ENCODE measurements at regions not wholly inside any gene's neighbourhood (a gene's known extent, or its start where the extent isn't known, plus 50 kb on each side); places are given as distances from the start of the nearest gene placed in this dataset.

DNA sequence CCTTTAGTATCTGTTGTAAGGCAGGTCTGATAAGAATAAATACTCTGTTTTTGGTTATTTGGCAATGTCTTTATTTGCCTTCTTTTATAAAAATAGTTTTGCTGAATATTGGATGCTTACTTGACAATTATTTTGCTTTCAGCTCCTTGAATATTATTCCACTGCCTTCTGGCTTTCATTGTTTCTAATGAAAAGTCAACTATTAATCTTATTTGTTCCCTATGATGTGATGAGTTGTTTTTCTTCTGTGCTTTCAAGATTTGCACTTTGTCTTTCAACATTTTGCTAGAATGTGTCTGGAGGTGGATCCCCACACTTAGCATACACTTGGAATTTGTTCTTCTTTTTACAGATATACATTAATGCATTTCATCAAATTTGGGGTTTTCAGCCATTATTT, 203.8 kb upstream of the PTPRZ1 start:
- ATAC-seq (no peak), DNase-seq (no peak)
- Histone ChIP-seq H3K36me3 (no peaks in the 10 kb centered on the region), H3K9me3 (no peaks in the 10 kb centered on the region), H3K27me3 (no peaks in the 10 kb centered on the region), H3K4me1 (no peaks in the 10 kb centered on the region), H3K27ac (no peak overlapping the region), H3K4me3 (no peak overlapping the region)
- TF ChIP-seq, protein P1, sequence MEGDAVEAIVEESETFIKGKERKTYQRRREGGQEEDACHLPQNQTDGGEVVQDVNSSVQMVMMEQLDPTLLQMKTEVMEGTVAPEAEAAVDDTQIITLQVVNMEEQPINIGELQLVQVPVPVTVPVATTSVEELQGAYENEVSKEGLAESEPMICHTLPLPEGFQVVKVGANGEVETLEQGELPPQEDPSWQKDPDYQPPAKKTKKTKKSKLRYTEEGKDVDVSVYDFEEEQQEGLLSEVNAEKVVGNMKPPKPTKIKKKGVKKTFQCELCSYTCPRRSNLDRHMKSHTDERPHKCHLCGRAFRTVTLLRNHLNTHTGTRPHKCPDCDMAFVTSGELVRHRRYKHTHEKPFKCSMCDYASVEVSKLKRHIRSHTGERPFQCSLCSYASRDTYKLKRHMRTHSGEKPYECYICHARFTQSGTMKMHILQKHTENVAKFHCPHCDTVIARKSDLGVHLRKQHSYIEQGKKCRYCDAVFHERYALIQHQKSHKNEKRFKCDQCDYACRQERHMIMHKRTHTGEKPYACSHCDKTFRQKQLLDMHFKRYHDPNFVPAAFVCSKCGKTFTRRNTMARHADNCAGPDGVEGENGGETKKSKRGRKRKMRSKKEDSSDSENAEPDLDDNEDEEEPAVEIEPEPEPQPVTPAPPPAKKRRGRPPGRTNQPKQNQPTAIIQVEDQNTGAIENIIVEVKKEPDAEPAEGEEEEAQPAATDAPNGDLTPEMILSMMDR (IDR thresholded peaks at IDR 0.05) = no peak
- intact Hi-C loops (cut with DNase I) = no loop called here

DNA sequence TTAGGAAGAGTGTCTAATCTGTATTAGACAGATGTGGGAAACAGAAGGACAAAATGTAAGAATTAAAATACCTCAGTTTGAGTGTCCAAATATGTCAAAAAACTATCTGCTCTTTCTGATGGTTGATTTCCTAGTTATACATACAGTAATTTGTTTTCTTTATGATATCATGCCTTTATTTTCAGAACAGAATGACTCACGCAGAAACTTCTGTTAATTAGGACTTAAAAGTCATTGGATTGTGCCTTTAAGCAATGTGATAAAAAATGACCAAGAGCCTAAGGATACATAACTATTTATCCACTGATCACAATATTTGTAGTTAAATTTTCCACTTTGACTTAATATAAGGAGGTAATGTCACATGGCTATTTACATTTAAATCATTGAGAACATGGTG, 206.7 kb upstream of the PTPRZ1 start:
- TF ChIP-seq, protein P1 (IDR thresholded peaks at IDR 0.05) = no peak
- DNase-seq (no peak), ATAC-seq (no peak)
- Histone ChIP-seq H3K4me3 (no peak overlapping the region), H3K36me3 (no peaks in the 10 kb centered on the region), H3K9me3 (no peaks in the 10 kb centered on the region), H3K4me1 (no peaks in the 10 kb centered on the region), H3K27ac (no peak overlapping the region), H3K27me3 (no peaks in the 10 kb centered on the region)
- intact Hi-C loops (cut with DNase I) = no loop called here

DNA sequence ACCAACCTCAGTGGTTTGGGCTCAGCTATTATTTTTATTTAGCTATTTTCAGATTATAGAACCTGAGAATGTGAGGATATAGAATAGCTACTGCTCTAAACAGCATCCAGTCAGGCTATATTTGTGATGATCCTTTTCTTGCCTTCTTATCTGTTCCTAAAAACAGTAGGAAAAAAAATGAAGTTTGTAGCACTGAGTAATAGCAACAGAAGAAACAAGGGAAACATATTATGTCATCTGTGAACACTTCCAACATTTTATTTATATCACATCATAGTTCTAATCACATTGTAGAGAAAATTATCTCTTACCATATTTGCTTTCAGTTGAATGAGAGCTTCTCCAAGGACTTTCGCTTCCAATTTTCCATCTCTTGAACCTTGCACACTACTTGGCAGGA, 229.6 kb upstream of the PTPRZ1 start:
- Histone ChIP-seq H3K9me3 (no peaks in the 10 kb centered on the region), H3K27ac (no peak overlapping the region), H3K4me3 (no peak overlapping the region), H3K27me3 (no peaks in the 10 kb centered on the region), H3K36me3 (no peaks in the 10 kb centered on the region), H3K4me1 (no peaks in the 10 kb centered on the region)
- no peak for DNase-seq
- intact Hi-C loops (cut with DNase I) = no loop called here
- no peak for ATAC-seq
- TF ChIP-seq, protein P1 (IDR thresholded peaks at IDR 0.05) = no peak

DNA sequence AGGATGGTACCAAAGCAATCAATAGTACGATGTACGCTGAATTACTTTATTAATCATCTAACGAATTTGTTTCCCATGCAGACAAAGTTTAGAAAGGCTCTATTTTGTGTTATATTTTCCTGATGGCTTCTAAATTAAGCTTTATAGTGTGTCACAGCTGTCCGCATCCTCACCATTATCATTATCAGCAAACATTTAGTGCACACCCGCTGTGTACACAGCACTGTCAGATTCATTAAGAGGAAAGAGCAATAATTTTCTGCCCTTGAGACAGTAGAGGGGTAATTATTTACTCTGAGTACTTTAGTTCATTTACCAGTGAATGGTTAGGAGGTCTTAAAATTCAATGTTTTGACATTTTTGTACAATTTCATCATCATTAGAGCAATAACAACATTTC, 233.3 kb upstream of the PTPRZ1 start:
- TF ChIP-seq, protein P1 (IDR thresholded peaks at IDR 0.05) = no peak
- Histone ChIP-seq H3K27ac (no peak overlapping the region), H3K9me3 (no peaks in the 10 kb centered on the region), H3K4me1 (no peaks in the 10 kb centered on the region), H3K27me3 (no peaks in the 10 kb centered on the region), H3K36me3 (no peaks in the 10 kb centered on the region), H3K4me3 (no peak overlapping the region)
- ATAC-seq (no peak), DNase-seq (no peak)
- intact Hi-C loops (cut with DNase I) = no loop called here

DNA sequence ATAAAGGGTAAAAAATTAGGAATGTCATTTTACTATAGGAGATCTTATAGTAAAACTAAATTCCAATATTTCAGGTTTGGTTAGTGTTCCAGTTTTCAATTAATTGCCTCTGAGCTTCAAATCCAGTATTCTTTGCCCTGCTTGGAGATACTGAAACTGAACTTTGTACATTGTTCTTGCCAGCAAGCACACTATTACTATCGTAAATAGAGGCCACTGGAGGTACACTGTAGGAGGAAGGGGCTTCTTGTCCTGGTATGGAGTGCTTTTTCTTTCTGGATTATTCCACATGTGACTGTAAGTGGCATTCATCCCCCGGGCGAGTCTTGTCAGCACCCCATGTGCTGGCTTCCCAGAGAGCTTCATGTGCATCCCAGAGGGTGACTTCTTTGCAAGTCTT, 234.7 kb upstream of the PTPRZ1 start:
- TF ChIP-seq, protein P1 (IDR thresholded peaks at IDR 0.05) = no peak
- Histone ChIP-seq H3K4me3 (no peak overlapping the region), H3K36me3 (no peaks in the 10 kb centered on the region), H3K27ac (no peak overlapping the region), H3K27me3 (no peaks in the 10 kb centered on the region), H3K9me3 (no peaks in the 10 kb centered on the region), H3K4me1 (no peaks in the 10 kb centered on the region)
- no peak for DNase-seq
- intact Hi-C loops (cut with DNase I) = no loop called here
- ATAC-seq = no peak

DNA sequence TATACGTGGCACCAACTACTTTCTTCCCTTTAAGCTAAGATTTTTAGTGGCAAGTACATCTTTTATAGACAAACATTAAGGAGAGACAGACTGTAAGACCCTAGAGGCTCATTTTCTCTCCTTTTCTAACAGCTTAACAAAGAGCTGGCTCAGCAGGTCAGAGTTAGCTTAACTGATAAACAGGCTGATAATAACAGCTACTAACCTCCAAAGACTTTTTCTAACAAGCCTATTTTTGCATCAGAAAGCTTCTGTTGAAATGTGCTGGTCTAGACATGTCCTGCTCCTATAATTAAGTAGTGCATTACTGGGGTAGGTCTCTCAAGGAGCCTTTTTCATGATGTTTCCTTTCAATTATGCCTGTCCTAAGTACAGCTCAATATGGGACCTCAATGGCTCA, 238.2 kb upstream of the FAM3C start:
- H3K36me3 ChIP-seq = no peaks in the 10 kb centered on the region
- intact Hi-C loops (cut with DNase I) = no loop called here
- H3K9me3 ChIP-seq = no peaks in the 10 kb centered on the region
- H3K4me1 ChIP-seq = no peaks in the 10 kb centered on the region
- no peak overlapping the region for H3K4me3 ChIP-seq
- DNase-seq = no peak
- TF ChIP-seq, protein P1 (IDR thresholded peaks at IDR 0.05) = no peak
- no peak overlapping the region for H3K27ac ChIP-seq
- H3K27me3 ChIP-seq = no peaks in the 10 kb centered on the region
- ATAC-seq = no peak

Measured in upper lobe of right lung (tissue), 1 donor.